MM.1S (cell line): ENCODE measurements at regions not wholly inside any gene's neighbourhood (a gene's known extent, or its start where the extent isn't known, plus 50 kb on each side); places are given as distances from the start of the nearest gene placed in this dataset.

Experiments used
- DNase-seq: peaks from one replicate; pipeline ENCODE4 v3.0.0-alpha.2; 2015
- H2AFZ ChIP-seq: fragments of 300-600 bp; sonication (generic); 2 replicates; pipeline ENCODE4 v1.6.0; 2016; ENCODE audit warnings: antibody characterized with exemption, low read length
- H3F3A ChIP-seq: fragments of 300-600 bp; sonication (generic); 2 replicates; pipeline ENCODE4 v1.6.1; 2016; ENCODE audit warnings: mild to moderate bottlenecking, antibody characterized with exemption, low read length, moderate library complexity, mixed read lengths; ENCODE audit not compliant: insufficient read depth
- H3K27ac ChIP-seq: fragments of 300-600 bp; sonication (generic); 2 replicates; pipeline ENCODE4 v1.5.1; 2016; ENCODE audit warnings: mild to moderate bottlenecking, low read length
- H3K27me3 ChIP-seq: fragments of 300-600 bp; sonication (generic); replicated peaks from 2 replicates; pipeline ENCODE4 v1.6.0; 2016; ENCODE audit warnings: low read length; ENCODE audit not compliant: insufficient read depth
- H3K36me3 ChIP-seq: fragments of 300-600 bp; sonication (generic); replicated peaks from 2 replicates; pipeline ENCODE4 v1.6.1; 2016; ENCODE audit warnings: mild to moderate bottlenecking, low read length, mixed read lengths; ENCODE audit not compliant: insufficient read depth
- H3K4me1 ChIP-seq: fragments of 300-600 bp; sonication (generic); 2 replicates; pipeline ENCODE4 v1.6.1; 2016; ENCODE audit warnings: low read length, mixed read lengths
- H3K4me2 ChIP-seq: fragments of 300-600 bp; sonication (generic); 2 replicates; pipeline ENCODE4 v1.6.0; 2016; ENCODE audit warnings: low read depth, low read length
- H3K4me3 ChIP-seq: fragments of 300-600 bp; sonication (generic); 2 replicates; pipeline ENCODE4 v1.5.1; 2016; ENCODE audit warnings: low read length, mixed read lengths
- H3K79me2 ChIP-seq: fragments of 300-600 bp; sonication (generic); 2 replicates; pipeline ENCODE4 v1.6.1; 2016; ENCODE audit warnings: mixed run types, low read length, mixed read lengths
- H3K9ac ChIP-seq: fragments of 300-600 bp; sonication (generic); 2 replicates; pipeline ENCODE4 v1.6.1; 2016; ENCODE audit warnings: low read length, mixed read lengths
- H3K9me2 ChIP-seq: fragments of 300-600 bp; sonication (generic); replicated peaks from 2 replicates; pipeline ENCODE4 v1.6.1; 2016; ENCODE audit warnings: mild to moderate bottlenecking, low read length, mixed read lengths; ENCODE audit not compliant: insufficient read depth
- H3K9me3 ChIP-seq: fragments of 300-600 bp; sonication (generic); replicated peaks from 2 replicates; pipeline ENCODE4 v1.6.1; 2016; ENCODE audit warnings: mild to moderate bottlenecking, low read length, mixed read lengths; ENCODE audit not compliant: insufficient read depth
- H4K20me1 ChIP-seq: fragments of 300-600 bp; sonication (generic); 2 replicates; pipeline ENCODE4 v1.6.1; 2016; ENCODE audit warnings: mild to moderate bottlenecking, low read length, moderate library complexity, mixed read lengths; ENCODE audit not compliant: insufficient read depth
- CTCF ChIP-seq: fragments of 300-600 bp; sonication (generic); IDR thresholded peaks from 2 replicates; pipeline ENCODE4 v1.5.1; 2016; ENCODE audit warnings: antibody characterized with exemption, low read length, mixed read lengths
- EZH2 ChIP-seq: fragments of 300-600 bp; sonication (generic); optimal IDR thresholded peaks from 2 replicates; pipeline ENCODE3; 2017; ENCODE audit warnings: low read depth, mild to moderate bottlenecking, antibody characterized with exemption, low read length, mixed read lengths
- EZH2phosphoT487 ChIP-seq: fragments of 300-600 bp; sonication (generic); IDR thresholded peaks from 2 replicates; pipeline ENCODE4 v1.6.1; 2018; ENCODE audit warnings: antibody characterized with exemption, low read length

GRCh38 chr4:138055890-138056289 lies 186.3 kb downstream of the SLC7A11 start:
- Histone ChIP-seq H3K79me2 (no peaks in the 10 kb centered on the region), H3K4me1 (no peaks in the 10 kb centered on the region), H3K27ac (no peak overlapping the region), H3K36me3 (no peaks in the 10 kb centered on the region), H3K9me3 (no peaks in the 10 kb centered on the region), H3K9ac (no peak overlapping the region), H3F3A (no peaks in the 10 kb centered on the region), H3K4me3 (no peak overlapping the region), H4K20me1 (no peaks in the 10 kb centered on the region), H3K27me3 (no peaks in the 10 kb centered on the region), H3K4me2 (no peak overlapping the region), H3K9me2 (no peaks in the 10 kb centered on the region), H2AFZ (no peak overlapping the region)
- no peak for DNase-seq
- no peak for TF ChIP-seq EZH2phosphoT487
- TF ChIP-seq CTCF: no peak
- TF ChIP-seq EZH2: no peak

GRCh38 chr4:138053641-138054301 lies 188.4 kb downstream of the SLC7A11 start:
- H3K4me3 ChIP-seq: no peak overlapping the region
- no peak for TF ChIP-seq CTCF
- no peak for TF ChIP-seq EZH2
- TF ChIP-seq EZH2phosphoT487: no peak
- H3K36me3 ChIP-seq: no peaks in the 10 kb centered on the region
- no peaks in the 10 kb centered on the region for H3K4me1 ChIP-seq
- no peak overlapping the region for H3K4me2 ChIP-seq
- H3K27ac ChIP-seq: no peak overlapping the region
- H3K9ac ChIP-seq: no peak overlapping the region
- no peaks in the 10 kb centered on the region for H3F3A ChIP-seq
- no peaks in the 10 kb centered on the region for H3K9me2 ChIP-seq
- H4K20me1 ChIP-seq: no peaks in the 10 kb centered on the region
- no peaks in the 10 kb centered on the region for H3K27me3 ChIP-seq
- H3K9me3 ChIP-seq: no peaks in the 10 kb centered on the region
- H3K79me2 ChIP-seq: no peaks in the 10 kb centered on the region
- DNase-seq: no peak
- no peak overlapping the region for H2AFZ ChIP-seq

- TF ChIP-seq EZH2 (no peak), CTCF (no peak), EZH2phosphoT487 (no peak)
- Histone ChIP-seq H2AFZ (no peak overlapping the region), H3K79me2 (no peaks in the 10 kb centered on the region), H3K9me3 (no peaks in the 10 kb centered on the region), H3K4me1 (no peaks in the 10 kb centered on the region), H3F3A (no peaks in the 10 kb centered on the region), H3K9me2 (no peaks in the 10 kb centered on the region), H3K9ac (no peak overlapping the region), H3K4me3 (no peak overlapping the region), H3K27me3 (no peaks in the 10 kb centered on the region), H3K36me3 (no peaks in the 10 kb centered on the region), H4K20me1 (no peaks in the 10 kb centered on the region), H3K4me2 (no peak overlapping the region), H3K27ac (no peak overlapping the region)
- no peak for DNase-seq
These were observed 189.1 kb downstream of the SLC7A11 start for GRCh38 chr4:138052806-138053632.
